HepG2 (cell line): ENCODE measurements at regions not wholly inside any gene's neighbourhood (a gene's known extent, or its start where the extent isn't known, plus 50 kb on each side); places are given as distances from the start of the nearest gene placed in this dataset.

Source experiments
- ATAC-seq: fragments of 200-7000 bp; cut with Tn5 transposase; 3 replicates; pipeline ENCODE4 v1.9.1; 2020; ENCODE audit warnings: mild to moderate bottlenecking, moderate library complexity
- BruUV-seq: library from RNA; stranded (reverse); fragments of 400-500 nt; replicated peaks from 2 replicates; lab custom pipeline; 2021; lab: Mats Ljungman, UMichigan
- CTCF ChIA-PET: fragments of 300-600 bp; formaldehyde crosslinking; extraction: SDS; loops from one replicate; lab custom pipeline; 2021; ENCODE audit warnings: low total read pairs, inconsistent platforms, low intra/inter-chr PET ratio; lab: Yijun Ruan, JAX
- POLR2A ChIA-PET: fragments of 350-600 bp; sonication (Branson Sonifier 250); formaldehyde crosslinking; loops from one replicate; lab custom pipeline; 2020; ENCODE audit warnings: antibody characterized with exemption, inconsistent platforms; lab: Yijun Ruan, JAX
- DNase-seq: peaks from one replicate; pipeline ENCODE4 v3.0.0-alpha.2; 2015; ENCODE audit warnings: low spot score
- FAIRE-seq: peaks from 3 replicates; lab custom pipeline; 2011; peaks lifted over from hg19 to GRCh38; lab: Jason Lieb, UNC
- H2AFZ ChIP-seq: one replicate; pipeline ENCODE4 v1.6.1; 2011; ENCODE audit warnings: low read length, inconsistent platforms
- H3K27ac ChIP-seq: fragments of 300-600 bp; 3 replicates; pipeline ENCODE4 v1.8.0; 2011; ENCODE audit warnings: mixed run types, mild to moderate bottlenecking, mixed read lengths, low read length, inconsistent platforms; ENCODE audit not compliant: insufficient read depth; ENCODE audit errors: extremely low read length
- H3K27me3 ChIP-seq, 2 experiments: fragments of 200-600 bp in 1 of 2; 2 replicates in 1 of 2; 3 replicates in 1 of 2; pipeline versions ENCODE4 v1.6.0 to v1.8.0; 2011; ENCODE audit warnings: low read length in 2 of 2, mild to moderate bottlenecking in 2 of 2, moderate library complexity in 2 of 2, inconsistent platforms in 1 of 2; ENCODE audit not compliant: insufficient read depth in 2 of 2, control insufficient read depth in 1 of 2
- H3K36me3 ChIP-seq, 2 experiments: fragments of 200-600 bp in 1 of 2; replicated peaks in 1 of 2; 2 replicates in 1 of 2; 3 replicates in 1 of 2; pipeline versions ENCODE4 v1.5.1 to v1.8.0; 2011; ENCODE audit warnings: low read length in 2 of 2, inconsistent platforms in 1 of 2; ENCODE audit not compliant: insufficient read depth in 2 of 2, control insufficient read depth in 1 of 2
- H3K4me1 ChIP-seq: 2 replicates; pipeline ENCODE4 v1.5.1; 2012; ENCODE audit warnings: low read length, inconsistent platforms; ENCODE audit not compliant: insufficient read depth
- H3K4me2 ChIP-seq: 2 replicates; pipeline ENCODE4 v1.6.0; 2011; ENCODE audit warnings: low read depth, low read length, inconsistent platforms
- H3K4me3 ChIP-seq, 3 experiments: fragments of 200-600 bp in 1 of 3; sonication (generic), shearing (Covaris generic) in 1 of 3; replicated peaks in 1 of 3; 2 replicates each; pipeline ENCODE4 v1.5.1; 2011 to 2016; ENCODE audit warnings: low read length in 3 of 3, inconsistent platforms in 2 of 3, low read depth in 2 of 3, mild to moderate bottlenecking in 2 of 3, control low read depth in 1 of 3, mixed read lengths in 1 of 3; ENCODE audit not compliant: insufficient read depth in 1 of 3
- H3K79me2 ChIP-seq: one replicate; pipeline ENCODE4 v1.6.1; 2011; ENCODE audit warnings: low read length, inconsistent platforms; ENCODE audit not compliant: insufficient read depth
- H3K9ac ChIP-seq: 2 replicates; pipeline ENCODE4 v1.6.0; 2011; ENCODE audit warnings: mild to moderate bottlenecking, low read depth, low read length, inconsistent platforms; ENCODE audit not compliant: insufficient read depth
- H3K9me3 ChIP-seq: 2 replicates; pipeline ENCODE4 v1.5.1; 2012; ENCODE audit warnings: mild to moderate bottlenecking, low read length
- H4K20me1 ChIP-seq: 2 replicates; pipeline ENCODE4 v1.6.0; 2011; ENCODE audit warnings: inconsistent platforms, mild to moderate bottlenecking, low read length, moderate library complexity; ENCODE audit not compliant: insufficient read depth
- ATF7-NPFF ChIP-seq: sonication (generic); formaldehyde crosslinking; IDR thresholded peaks from 2 replicates; pipeline ENCODE4 v1.8.1; 2023; ENCODE audit warnings: mild to moderate bottlenecking, low read depth, missing genetic modification reagents, moderate library complexity
- DBP ChIP-seq: sonication (generic); formaldehyde crosslinking; IDR thresholded peaks from 2 replicates; pipeline ENCODE4 v1.4.0; 2020; ENCODE audit warnings: missing genetic modification reagents; ENCODE audit errors: not compliant biosample characterization
- E2F1 ChIP-seq: sonication (generic); formaldehyde crosslinking; IDR thresholded peaks from 2 replicates; pipeline ENCODE4 v1.5.0; 2020; ENCODE audit warnings: missing genetic modification reagents
- HNRNPH1 ChIP-seq: fragments of 200-400 bp; formaldehyde crosslinking; optimal IDR thresholded peaks from 2 replicates; pipeline ENCODE3; 2017; ENCODE audit warnings: mild to moderate bottlenecking, low read depth, low read length
- ISX ChIP-seq: sonication (generic); formaldehyde crosslinking; conservative IDR thresholded peaks from 2 replicates; pipeline ENCODE4 v1.5.0; 2020; ENCODE audit warnings: missing genetic modification reagents
- MED1 ChIP-seq: sonication (generic); formaldehyde crosslinking; IDR thresholded peaks from 2 replicates; pipeline ENCODE4 v1.4.0; 2020; ENCODE audit warnings: missing genetic modification reagents
- NFKBIZ ChIP-seq: IDR thresholded peaks from 2 replicates; pipeline ENCODE4 v1.6.1; 2018; ENCODE audit warnings: missing genetic modification reagents, missing compliant biosample characterization
- TEAD3 ChIP-seq: optimal IDR thresholded peaks from 2 replicates; pipeline ENCODE3; 2016; ENCODE audit warnings: borderline replicate concordance
- ZBTB7A ChIP-seq: sonication (generic); formaldehyde crosslinking; IDR thresholded peaks from 2 replicates; pipeline ENCODE4 v1.8.0; 2022; ENCODE audit warnings: mild to moderate bottlenecking, missing genetic modification reagents
- ZNF143 ChIP-seq: sonication (generic); formaldehyde crosslinking; IDR thresholded peaks from 2 replicates; pipeline ENCODE4 v1.4.0; 2020; ENCODE audit warnings: missing genetic modification reagents
- ZNF18 ChIP-seq: sonication (generic); formaldehyde crosslinking; IDR thresholded peaks from 2 replicates; pipeline ENCODE4 v1.8.0; 2022; ENCODE audit warnings: mild to moderate bottlenecking, missing genetic modification reagents; ENCODE audit not compliant: insufficient replicate concordance
- ZNF235 ChIP-seq: sonication (generic); formaldehyde crosslinking; IDR thresholded peaks from 2 replicates; pipeline ENCODE4 v1.8.1; 2023; ENCODE audit warnings: mild to moderate bottlenecking, missing genetic modification reagents, borderline replicate concordance
- ZNF256 ChIP-seq: sonication (generic); formaldehyde crosslinking; conservative IDR thresholded peaks from 2 replicates; pipeline ENCODE4 v1.4.0; 2020; ENCODE audit warnings: missing genetic modification reagents
- ZNF33A ChIP-seq: sonication (generic); formaldehyde crosslinking; IDR thresholded peaks from 2 replicates; pipeline ENCODE4 v1.5.1; 2020; ENCODE audit warnings: missing genetic modification reagents, mild to moderate bottlenecking, moderate library complexity, borderline replicate concordance
- ZNF44 ChIP-seq: sonication (generic); formaldehyde crosslinking; IDR thresholded peaks from 2 replicates; pipeline ENCODE4 v1.5.1; 2020; ENCODE audit warnings: mild to moderate bottlenecking, missing genetic modification reagents
- ZNF567 ChIP-seq: sonication (generic); formaldehyde crosslinking; IDR thresholded peaks from 2 replicates; pipeline ENCODE4 v1.8.1; 2023; ENCODE audit warnings: mild to moderate bottlenecking, missing genetic modification reagents, borderline replicate concordance
- ZNF790 ChIP-seq: sonication (generic); formaldehyde crosslinking; IDR thresholded peaks from 2 replicates; pipeline ENCODE4 v1.8.0; 2022; ENCODE audit warnings: missing genetic modification reagents, mild to moderate bottlenecking, borderline replicate concordance
- ZSCAN30 ChIP-seq: sonication (generic); formaldehyde crosslinking; IDR thresholded peaks from 2 replicates; pipeline ENCODE4 v1.5.0; 2020; ENCODE audit warnings: mild to moderate bottlenecking, missing genetic modification reagents
- WGBS: methylation state at CpG from one replicate; pipeline ENCODE4 v1.1.6; 2017; ENCODE audit warnings: low lambda C conversion rate; 5-methylcytosine and 5-hydroxymethylcytosine counted together
- in situ Hi-C: cut with HindIII; loops from 2 replicates; pipeline ENCODE4 v1.10.0; 2017; ENCODE audit warnings: low pct_unique_long_range_greater_than_20kb; ENCODE audit not compliant: extremely low pct_ligation_motif_present
- intact Hi-C: fragments of 100-400 bp; cut with micrococcal nuclease; formaldehyde crosslinking; loops from one replicate; pipeline ENCODE4 v1.10.0; 2022; ENCODE audit not compliant: unreplicated experiment

- TF ChIP-seq DBP (CRISPR knock-in tag) (no peak), ATF7-NPFF (CRISPR knock-in tag) (no peak)
- TF ChIP-seq, all 625 proteins: peak for 0
Measured at GRCh38 chr13:67577361-67577760, 347.2 kb upstream of the PCDH9 start (continued).

- H3K27me3 ChIP-seq: no peaks in the 10 kb centered on the region
- in situ Hi-C loops: no loop called here
- DNase-seq (no peak), ATAC-seq (no peak), FAIRE-seq (no peak)
- H3K4me3 ChIP-seq: no peak overlapping the region
- no peak overlapping the region for H2AFZ ChIP-seq
- BruUV-seq: no TSS peak
- no peaks in the 10 kb centered on the region for H3K4me1 ChIP-seq
- POLR2A ChIA-PET: no interaction called here
- TF ChIP-seq ZNF256 (CRISPR knock-in tag): no peak
- TF ChIP-seq ZNF44 (CRISPR knock-in tag): no peak
- TF ChIP-seq ZNF235 (CRISPR knock-in tag): no peak
- no peak for TF ChIP-seq HNRNPH1
- no peak for TF ChIP-seq ISX
- TF ChIP-seq ZNF33A: no peak
- TF ChIP-seq MED1 (CRISPR knock-in tag): no peak
- TF ChIP-seq ZNF143: no peak
- TF ChIP-seq E2F1 (CRISPR knock-in tag): no peak
- no peak for TF ChIP-seq ZSCAN30 (CRISPR knock-in tag)
- TF ChIP-seq ZNF18 (CRISPR knock-in tag): no peak
- no peak for TF ChIP-seq NFKBIZ (CRISPR knock-in tag)
- no peak for TF ChIP-seq ZBTB7A (CRISPR knock-in tag)
- no peak for TF ChIP-seq ZNF567
- TF ChIP-seq TEAD3 (CRISPR knock-in tag): no peak
- no peak for TF ChIP-seq ZNF790 (CRISPR knock-in tag)
- no peaks in the 10 kb centered on the region for H3K36me3 ChIP-seq
- intact Hi-C loops: no loop called here
- H3K9me3 ChIP-seq: peaks cover 25% of the 10 kb centered on the region
- H3K27ac ChIP-seq: no peak overlapping the region
- H3K79me2 ChIP-seq: no peaks in the 10 kb centered on the region
- H3K4me2 ChIP-seq: no peak overlapping the region
- no peaks in the 10 kb centered on the region for H4K20me1 ChIP-seq
- H3K9ac ChIP-seq: no peak overlapping the region
- CTCF ChIA-PET: no interaction called here
- 36% methylated on average over 5 of the region's 5 CpGs for WGBS
Measured at GRCh38 chr13:67574320-67575233, 344.4 kb upstream of the PCDH9 start.
